ENCODE measurements at regions not wholly inside any gene's neighbourhood (a gene's known extent, or its start where the extent isn't known, plus 50 kb on each side); places are given as distances from the start of the nearest gene placed in this dataset.

DNA sequence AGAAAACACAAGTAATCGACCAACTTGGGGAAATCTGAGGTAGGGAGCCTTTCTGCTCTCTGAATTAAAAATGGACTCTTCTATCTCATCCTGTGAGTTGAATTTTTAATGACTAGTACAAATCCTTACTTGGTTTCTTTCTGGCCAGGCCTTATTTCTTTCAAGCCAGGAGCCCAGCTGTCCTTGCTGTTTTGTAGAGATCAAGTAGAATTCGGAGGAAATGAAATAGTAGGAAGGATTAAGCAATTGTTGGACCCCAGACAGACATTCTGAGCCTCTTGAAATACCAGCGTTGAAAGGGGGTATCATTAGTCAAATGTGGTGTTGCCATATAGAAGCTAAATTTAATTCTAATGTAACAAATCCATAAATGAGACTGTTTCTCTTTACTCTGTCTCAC is 53.7 kb upstream of the SMIM15 start:
- Histone ChIP-seq H3K4me1 (ENCODE audit: control insufficient read depth, insufficient read depth, low read length) (no peaks in the 10 kb centered on the region), H3K9me3 (ENCODE audit: control insufficient read depth, insufficient read depth, low read length) (no peaks in the 10 kb centered on the region), H3K27ac (ENCODE audit: low read length) (no peak overlapping the region), H3K36me3 (ENCODE audit: control insufficient read depth, insufficient read depth, low read length) (no peaks in the 10 kb centered on the region), H3K4me3 (ENCODE audit: low read length) (no peak overlapping the region), H3K27me3 (ENCODE audit: control insufficient read depth, insufficient read depth, low read length) (no peaks in the 10 kb centered on the region)
- WGBS (ENCODE audit: insufficient coverage): 96% methylated on average over 3 of the region's 3 CpGs
- Mint-ChIP-seq H3K27me3 (ENCODE audit: low read depth in 2 of 2) (peaks cover 15 to 31% of the 10 kb centered on the region in 2 donors), H3K36me3 (no peaks in the 10 kb centered on the region), H3K4me3 (no peak overlapping the region), H3K9me3 (peaks cover 0 to 2% of the 10 kb centered on the region in 2 donors), H3K4me1 (no peaks in the 10 kb centered on the region), H3K27ac (no peak overlapping the region)
- intact Hi-C loops (cut with micrococcal nuclease): no loop called here
- DNase-seq: no peak
- TF ChIP-seq, protein P1, sequence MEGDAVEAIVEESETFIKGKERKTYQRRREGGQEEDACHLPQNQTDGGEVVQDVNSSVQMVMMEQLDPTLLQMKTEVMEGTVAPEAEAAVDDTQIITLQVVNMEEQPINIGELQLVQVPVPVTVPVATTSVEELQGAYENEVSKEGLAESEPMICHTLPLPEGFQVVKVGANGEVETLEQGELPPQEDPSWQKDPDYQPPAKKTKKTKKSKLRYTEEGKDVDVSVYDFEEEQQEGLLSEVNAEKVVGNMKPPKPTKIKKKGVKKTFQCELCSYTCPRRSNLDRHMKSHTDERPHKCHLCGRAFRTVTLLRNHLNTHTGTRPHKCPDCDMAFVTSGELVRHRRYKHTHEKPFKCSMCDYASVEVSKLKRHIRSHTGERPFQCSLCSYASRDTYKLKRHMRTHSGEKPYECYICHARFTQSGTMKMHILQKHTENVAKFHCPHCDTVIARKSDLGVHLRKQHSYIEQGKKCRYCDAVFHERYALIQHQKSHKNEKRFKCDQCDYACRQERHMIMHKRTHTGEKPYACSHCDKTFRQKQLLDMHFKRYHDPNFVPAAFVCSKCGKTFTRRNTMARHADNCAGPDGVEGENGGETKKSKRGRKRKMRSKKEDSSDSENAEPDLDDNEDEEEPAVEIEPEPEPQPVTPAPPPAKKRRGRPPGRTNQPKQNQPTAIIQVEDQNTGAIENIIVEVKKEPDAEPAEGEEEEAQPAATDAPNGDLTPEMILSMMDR (IDR thresholded peaks at IDR 0.05): no peak
- no peak for ATAC-seq

DNA sequence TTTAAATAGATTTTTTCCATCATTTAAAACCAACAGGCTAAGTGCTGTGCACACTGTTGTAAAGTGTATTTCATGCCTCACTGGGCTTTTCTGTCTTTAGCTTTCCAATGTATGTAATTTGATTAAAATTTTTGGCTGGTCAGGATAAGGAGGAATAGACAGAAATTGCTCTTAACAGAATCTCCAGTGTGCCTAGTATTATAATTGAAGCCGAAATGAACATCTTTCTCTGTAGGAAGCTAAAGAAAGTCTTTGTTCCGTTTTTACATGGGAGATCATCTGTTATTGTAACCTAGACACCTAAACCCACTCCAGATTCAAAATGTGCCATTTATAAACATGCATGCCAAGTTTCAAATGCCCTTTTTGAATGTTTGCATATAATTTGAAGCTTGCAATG is 54.5 kb upstream of the SMIM15 start:
- WGBS (ENCODE audit: insufficient coverage): 100% methylated on average over 1 of the region's 2 CpGs
- no peaks in the 10 kb centered on the region for H3K9me3 ChIP-seq (ENCODE audit: control insufficient read depth, insufficient read depth, low read length)
- no peak overlapping the region for H3K27ac ChIP-seq (ENCODE audit: low read length)
- no peaks in the 10 kb centered on the region for H3K4me1 ChIP-seq (ENCODE audit: control insufficient read depth, insufficient read depth, low read length)
- peaks cover 15 to 31% of the 10 kb centered on the region in 2 donors for H3K27me3 Mint-ChIP-seq (ENCODE audit: low read depth in 2 of 2)
- H3K4me3 Mint-ChIP-seq: no peak overlapping the region
- no peaks in the 10 kb centered on the region for H3K27me3 ChIP-seq (ENCODE audit: control insufficient read depth, insufficient read depth, low read length)
- H3K36me3 ChIP-seq (ENCODE audit: control insufficient read depth, insufficient read depth, low read length): no peaks in the 10 kb centered on the region
- TF ChIP-seq, protein P1 (IDR thresholded peaks at IDR 0.05): no peak
- peaks cover 0 to 2% of the 10 kb centered on the region in 2 donors for H3K9me3 Mint-ChIP-seq
- H3K4me3 ChIP-seq (ENCODE audit: low read length): no peak overlapping the region
- no peaks in the 10 kb centered on the region for H3K36me3 Mint-ChIP-seq
- no peaks in the 10 kb centered on the region for H3K4me1 Mint-ChIP-seq
- intact Hi-C loops (cut with micrococcal nuclease): no loop called here
- no peak for DNase-seq
- no peak overlapping the region for H3K27ac Mint-ChIP-seq
- no peak for ATAC-seq

DNA sequence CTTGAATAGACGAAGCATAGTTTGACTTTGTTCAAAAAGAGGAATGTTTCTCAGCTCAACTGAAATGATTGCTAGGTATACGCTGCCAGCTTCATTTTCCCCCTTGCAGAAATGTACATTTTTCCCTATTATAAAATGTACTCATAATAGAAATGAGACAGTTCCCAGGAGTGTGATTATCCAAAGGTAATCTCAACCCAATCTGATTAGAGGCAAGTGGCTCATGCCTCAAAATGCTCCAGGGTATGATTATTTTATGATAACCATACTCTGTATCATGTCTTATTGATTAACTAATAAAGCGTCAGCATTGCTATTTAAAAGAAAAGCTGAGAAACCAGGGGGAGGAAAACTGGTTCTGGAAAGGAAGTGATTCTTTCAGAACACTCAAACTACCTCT is 54.9 kb upstream of the SMIM15 start:
- Histone ChIP-seq H3K27me3 (ENCODE audit: control insufficient read depth, insufficient read depth, low read length) (no peaks in the 10 kb centered on the region), H3K27ac (ENCODE audit: low read length) (no peak overlapping the region), H3K4me3 (ENCODE audit: low read length) (no peak overlapping the region), H3K9me3 (ENCODE audit: control insufficient read depth, insufficient read depth, low read length) (no peaks in the 10 kb centered on the region), H3K4me1 (ENCODE audit: control insufficient read depth, insufficient read depth, low read length) (no peaks in the 10 kb centered on the region), H3K36me3 (ENCODE audit: control insufficient read depth, insufficient read depth, low read length) (no peaks in the 10 kb centered on the region)
- ATAC-seq (no peak), DNase-seq (no peak)
- H3K4me1 Mint-ChIP-seq: no peaks in the 10 kb centered on the region
- intact Hi-C loops (cut with micrococcal nuclease): no loop called here
- no peak overlapping the region for H3K27ac Mint-ChIP-seq
- no peak overlapping the region for H3K4me3 Mint-ChIP-seq
- TF ChIP-seq, protein P1 (IDR thresholded peaks at IDR 0.05): no peak
- 78% methylated on average over 1 of the region's 3 CpGs for WGBS (ENCODE audit: insufficient coverage)
- H3K9me3 Mint-ChIP-seq: peaks cover 0 to 2% of the 10 kb centered on the region in 2 donors
- H3K27me3 Mint-ChIP-seq (ENCODE audit: low read depth in 2 of 2): peaks cover 14 to 29% of the 10 kb centered on the region in 2 donors
- H3K36me3 Mint-ChIP-seq: no peaks in the 10 kb centered on the region

DNA sequence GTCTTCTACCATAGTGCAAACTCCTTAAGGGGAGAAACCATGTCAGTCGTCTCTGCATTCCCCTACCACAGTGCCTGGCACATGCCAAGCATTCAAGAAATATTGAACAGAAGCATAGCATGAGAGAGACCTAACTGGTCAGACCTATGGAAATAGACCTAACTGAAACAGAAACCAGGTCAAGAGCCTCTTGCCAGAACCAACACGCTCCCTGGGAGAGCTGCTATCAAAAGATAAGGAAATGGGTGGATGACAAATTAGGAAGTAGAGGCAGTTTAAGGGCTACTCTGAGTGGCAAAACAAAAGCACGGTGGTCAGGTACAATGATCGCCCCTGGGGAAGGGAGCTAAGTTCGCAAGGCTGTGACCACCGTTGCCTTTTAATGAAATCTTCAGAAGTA is 66.0 kb upstream of the SMIM15 start:
- Mint-ChIP-seq H3K4me3 (no peak overlapping the region), H3K4me1 (peaks cover 0 to 6% of the 10 kb centered on the region in 2 donors), H3K36me3 (no peaks in the 10 kb centered on the region), H3K27me3 (ENCODE audit: low read depth in 2 of 2) (no peaks in the 10 kb centered on the region), H3K27ac (no peak overlapping the region), H3K9me3 (no peaks in the 10 kb centered on the region)
- H3K27me3 ChIP-seq (ENCODE audit: control insufficient read depth, insufficient read depth, low read length): no peaks in the 10 kb centered on the region
- H3K27ac ChIP-seq (ENCODE audit: low read length): no peak overlapping the region
- H3K9me3 ChIP-seq (ENCODE audit: control insufficient read depth, insufficient read depth, low read length): no peaks in the 10 kb centered on the region
- ATAC-seq (no peak), DNase-seq (no peak)
- 70% methylated on average over 6 of the region's 6 CpGs for WGBS (ENCODE audit: insufficient coverage)
- intact Hi-C loops (cut with micrococcal nuclease): no loop called here
- H3K36me3 ChIP-seq (ENCODE audit: control insufficient read depth, insufficient read depth, low read length): no peaks in the 10 kb centered on the region
- peaks cover 6% of the 10 kb centered on the region for H3K4me1 ChIP-seq (ENCODE audit: control insufficient read depth, insufficient read depth, low read length)
- TF ChIP-seq, protein P1 (IDR thresholded peaks at IDR 0.05): no peak
- no peak overlapping the region for H3K4me3 ChIP-seq (ENCODE audit: low read length)
